ENCODE measurements at regions not wholly inside any gene's neighbourhood (a gene's known extent, or its start where the extent isn't known, plus 50 kb on each side); places are given as distances from the start of the nearest gene placed in this dataset.

- Mint-ChIP-seq H3K27ac (no peak overlapping the region), H3K9me3 (peaks cover 24% of the 10 kb centered on the region), H3K27me3 (ENCODE audit: insufficient read depth) (0 out of 2 replicates have a peak, but pooled peaks cover 4% of the 10 kb centered on the region), H3K4me1 (ENCODE audit: low read depth) (no peaks in the 10 kb centered on the region), H3K36me3 (ENCODE audit: low read depth) (no peaks in the 10 kb centered on the region), H3K4me3 (no peak overlapping the region)
- TF ChIP-seq CTCF (IDR thresholded peaks at IDR 0.05) = no peak
- DNase-seq = no peak
Measured at GRCh38 chr14:66041582-66041981, 444.6 kb upstream of the CCDC196 start.

GRCh38 chr14:66043921-66044320 lies 442.2 kb upstream of the CCDC196 start:
- H3K27me3 Mint-ChIP-seq (ENCODE audit: insufficient read depth) = 0 out of 2 replicates have a peak, but pooled peaks cover 4% of the 10 kb centered on the region
- H3K4me1 Mint-ChIP-seq (ENCODE audit: low read depth) = no peaks in the 10 kb centered on the region
- peaks cover 34% of the 10 kb centered on the region for H3K9me3 Mint-ChIP-seq
- TF ChIP-seq CTCF (IDR thresholded peaks at IDR 0.05) = no peak
- no peak overlapping the region for H3K27ac Mint-ChIP-seq
- H3K36me3 Mint-ChIP-seq (ENCODE audit: low read depth) = no peaks in the 10 kb centered on the region
- H3K4me3 Mint-ChIP-seq = no peak overlapping the region
- DNase-seq = no peak

GRCh38 chr14:66045572-66046021 lies 440.6 kb upstream of the CCDC196 start:
- no peak for TF ChIP-seq CTCF (IDR thresholded peaks at IDR 0.05)
- H3K36me3 Mint-ChIP-seq (ENCODE audit: low read depth) = no peaks in the 10 kb centered on the region
- no peak overlapping the region for H3K4me3 Mint-ChIP-seq
- no peaks in the 10 kb centered on the region for H3K27me3 Mint-ChIP-seq (ENCODE audit: insufficient read depth)
- no peak overlapping the region for H3K27ac Mint-ChIP-seq
- H3K9me3 Mint-ChIP-seq = peaks cover 38% of the 10 kb centered on the region
- no peaks in the 10 kb centered on the region for H3K4me1 Mint-ChIP-seq (ENCODE audit: low read depth)
- DNase-seq = no peak

GRCh38 chr14:66046035-66046434 lies 440.1 kb upstream of the CCDC196 start:
- no peak for TF ChIP-seq CTCF (IDR thresholded peaks at IDR 0.05)
- Mint-ChIP-seq H3K36me3 (ENCODE audit: low read depth) (no peaks in the 10 kb centered on the region), H3K9me3 (peaks cover 35% of the 10 kb centered on the region), H3K27ac (no peak overlapping the region), H3K4me1 (ENCODE audit: low read depth) (no peaks in the 10 kb centered on the region), H3K4me3 (no peak overlapping the region), H3K27me3 (ENCODE audit: insufficient read depth) (no peaks in the 10 kb centered on the region)
- DNase-seq = no peak

GRCh38 chr14:66046591-66046990 lies 439.6 kb upstream of the CCDC196 start:
- Mint-ChIP-seq H3K27me3 (ENCODE audit: insufficient read depth) (no peaks in the 10 kb centered on the region), H3K9me3 (peaks cover 31% of the 10 kb centered on the region), H3K36me3 (ENCODE audit: low read depth) (no peaks in the 10 kb centered on the region), H3K4me3 (no peak overlapping the region), H3K27ac (no peak overlapping the region), H3K4me1 (ENCODE audit: low read depth) (no peaks in the 10 kb centered on the region)
- DNase-seq = no peak
- TF ChIP-seq CTCF (IDR thresholded peaks at IDR 0.05) = no peak
